ENCODE measurements at regions not wholly inside any gene's neighbourhood (a gene's known extent, or its start where the extent isn't known, plus 50 kb on each side); places are given as distances from the start of the nearest gene placed in this dataset.

GRCh38 chr2:240191001-240191400 is 50.5 kb upstream of the OTOS start:
- TF ChIP-seq CTCF (IDR thresholded peaks at IDR 0.05; ENCODE audit: low read depth, low read length, poor library complexity, severe bottlenecking): no peak
- TF ChIP-seq EZH2phosphoT487 (IDR thresholded peaks at IDR 0.05; ENCODE audit: borderline replicate concordance, low read length): no peak

Data from DOHH2 (cell line).